ENCODE measurements at regions not wholly inside any gene's neighbourhood (a gene's known extent, or its start where the extent isn't known, plus 50 kb on each side); places are given as distances from the start of the nearest gene placed in this dataset.

DNA sequence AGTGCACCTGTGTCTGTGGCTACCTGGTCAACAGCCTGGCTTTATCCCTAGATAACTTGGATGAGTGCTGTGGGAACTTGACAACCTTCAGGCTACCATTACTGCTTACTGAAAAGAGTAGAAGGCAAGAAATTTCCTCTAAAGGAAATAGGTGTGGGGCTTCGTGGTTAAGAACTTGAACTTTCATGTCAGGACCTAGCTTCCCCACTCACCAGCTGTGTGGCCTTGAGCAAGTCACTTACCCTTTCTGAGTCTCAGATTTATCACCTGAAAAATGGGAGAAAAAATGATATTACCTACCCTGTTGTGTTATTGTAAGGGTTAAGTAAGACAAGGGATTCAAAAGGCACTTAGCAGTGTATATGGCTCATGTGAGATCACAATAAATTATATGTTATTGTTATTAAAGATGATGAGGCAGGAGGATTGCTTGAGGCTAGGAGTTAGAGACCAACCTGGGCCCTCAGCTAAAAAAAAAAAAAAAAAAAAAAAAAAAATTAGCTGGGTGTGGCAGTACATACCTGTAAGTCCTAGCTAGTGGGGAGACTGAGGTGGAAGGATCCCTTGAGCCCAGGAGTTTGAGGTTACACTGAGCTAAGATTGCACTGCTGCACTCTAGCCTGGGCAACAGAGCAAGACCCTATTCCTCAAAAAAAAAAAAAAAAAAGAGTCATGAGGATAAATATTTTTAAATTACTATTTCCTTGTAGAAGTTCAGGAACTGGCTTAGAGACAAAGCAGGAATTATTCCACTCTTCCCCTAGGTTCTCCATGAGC, 97.0 kb upstream of the SPRY4 start:
- Histone ChIP-seq H3K27me3 (no peaks in the 10 kb centered on the region), H3K4me1 (peaks cover 3% of the 10 kb centered on the region), H3K9me3 (no peaks in the 10 kb centered on the region), H3K36me3 (no peaks in the 10 kb centered on the region), H3K4me3 (no peak overlapping the region), H3K27ac (no peak overlapping the region)
- ATAC-seq, result no peak
- no peak for DNase-seq
- intact Hi-C loops (cut with DNase I), result no loop called here
- TF ChIP-seq, protein P1, sequence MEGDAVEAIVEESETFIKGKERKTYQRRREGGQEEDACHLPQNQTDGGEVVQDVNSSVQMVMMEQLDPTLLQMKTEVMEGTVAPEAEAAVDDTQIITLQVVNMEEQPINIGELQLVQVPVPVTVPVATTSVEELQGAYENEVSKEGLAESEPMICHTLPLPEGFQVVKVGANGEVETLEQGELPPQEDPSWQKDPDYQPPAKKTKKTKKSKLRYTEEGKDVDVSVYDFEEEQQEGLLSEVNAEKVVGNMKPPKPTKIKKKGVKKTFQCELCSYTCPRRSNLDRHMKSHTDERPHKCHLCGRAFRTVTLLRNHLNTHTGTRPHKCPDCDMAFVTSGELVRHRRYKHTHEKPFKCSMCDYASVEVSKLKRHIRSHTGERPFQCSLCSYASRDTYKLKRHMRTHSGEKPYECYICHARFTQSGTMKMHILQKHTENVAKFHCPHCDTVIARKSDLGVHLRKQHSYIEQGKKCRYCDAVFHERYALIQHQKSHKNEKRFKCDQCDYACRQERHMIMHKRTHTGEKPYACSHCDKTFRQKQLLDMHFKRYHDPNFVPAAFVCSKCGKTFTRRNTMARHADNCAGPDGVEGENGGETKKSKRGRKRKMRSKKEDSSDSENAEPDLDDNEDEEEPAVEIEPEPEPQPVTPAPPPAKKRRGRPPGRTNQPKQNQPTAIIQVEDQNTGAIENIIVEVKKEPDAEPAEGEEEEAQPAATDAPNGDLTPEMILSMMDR (IDR thresholded peaks at IDR 0.05), result no peak

DNA sequence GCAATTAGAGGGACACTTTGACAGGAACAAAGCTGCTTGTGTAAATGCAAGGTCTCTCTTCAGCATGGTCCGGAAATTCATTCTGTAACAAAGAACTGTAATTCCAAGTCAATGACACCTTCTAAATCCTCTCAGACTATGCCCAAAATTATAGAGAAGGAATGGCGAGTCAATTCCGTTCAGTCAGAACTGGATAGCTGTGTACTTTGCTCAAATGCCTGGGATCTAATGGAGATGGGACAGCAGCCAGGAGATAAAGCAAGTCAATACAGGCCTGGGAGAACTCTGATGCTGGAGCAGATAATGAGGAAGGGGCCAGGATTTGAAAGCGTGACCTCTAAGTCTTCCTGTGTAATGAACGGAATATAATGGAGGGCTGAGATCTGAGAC, 96.4 kb upstream of the SPRY4 start:
- intact Hi-C loops (cut with DNase I), result no loop called here
- Histone ChIP-seq H3K4me3 (no peak overlapping the region), H3K4me1 (peaks cover 3% of the 10 kb centered on the region), H3K36me3 (no peaks in the 10 kb centered on the region), H3K9me3 (no peaks in the 10 kb centered on the region), H3K27me3 (no peaks in the 10 kb centered on the region), H3K27ac (no peak overlapping the region)
- DNase-seq (no peak), ATAC-seq (no peak)
- TF ChIP-seq, protein P1 (IDR thresholded peaks at IDR 0.05), result no peak

DNA sequence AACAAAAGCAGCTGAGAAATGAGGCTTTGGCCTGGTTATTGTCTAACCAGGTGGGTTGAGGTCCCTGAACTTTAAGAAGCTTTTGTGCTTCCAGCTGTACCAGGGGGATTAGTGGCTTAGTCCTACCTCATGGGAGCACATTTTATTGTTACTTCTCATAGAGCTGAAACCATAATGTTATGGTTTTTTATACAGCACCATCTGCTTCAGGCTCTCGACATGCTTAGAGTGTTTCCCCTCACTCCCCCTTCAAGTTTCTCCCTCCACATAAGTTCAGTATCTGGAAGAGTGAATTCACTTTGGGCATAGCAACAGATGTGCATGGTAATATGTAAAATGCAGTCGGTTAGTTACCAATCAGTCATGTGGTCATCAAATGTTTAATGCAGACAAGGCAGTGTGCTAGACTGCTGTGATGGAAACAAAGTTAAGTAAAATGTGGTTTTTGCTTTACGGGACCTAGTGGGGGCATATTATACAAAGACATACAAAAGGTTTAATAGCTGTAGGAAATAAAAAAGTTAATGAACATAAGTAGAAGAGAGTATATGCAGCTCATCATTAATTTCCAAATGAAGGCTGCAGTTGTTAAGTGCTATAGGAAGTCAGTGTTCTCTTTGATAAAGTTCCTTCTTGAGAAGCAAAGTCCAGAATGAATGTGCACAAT, 95.9 kb upstream of the SPRY4 start:
- H3K36me3 ChIP-seq, result no peaks in the 10 kb centered on the region
- peaks cover 3% of the 10 kb centered on the region for H3K4me1 ChIP-seq
- no peak overlapping the region for H3K27ac ChIP-seq
- intact Hi-C loops (cut with DNase I), result no loop called here
- no peak overlapping the region for H3K4me3 ChIP-seq
- TF ChIP-seq, protein P1 (IDR thresholded peaks at IDR 0.05), result no peak
- no peaks in the 10 kb centered on the region for H3K9me3 ChIP-seq
- ATAC-seq (no peak), DNase-seq (no peak)
- no peaks in the 10 kb centered on the region for H3K27me3 ChIP-seq

DNA sequence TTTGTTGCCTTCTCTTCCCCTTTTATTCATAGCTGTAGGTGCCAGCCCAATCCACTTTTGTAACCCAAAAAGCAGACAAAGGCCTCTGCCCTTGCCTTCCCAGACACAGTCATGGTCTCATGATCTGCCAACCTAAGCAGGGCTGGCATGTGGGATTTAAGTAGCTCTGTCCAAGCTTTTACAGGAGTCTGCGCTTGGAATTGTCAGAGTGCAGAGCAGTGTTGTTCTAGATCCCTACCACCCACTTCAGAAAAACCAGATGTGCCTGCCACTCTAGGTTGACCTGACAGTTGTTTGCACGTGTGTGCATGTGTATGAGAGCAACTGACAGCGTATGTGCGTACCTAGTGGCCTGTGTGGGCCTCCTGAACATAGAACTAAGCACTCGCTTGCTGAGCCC, 87.8 kb upstream of the SPRY4 start:
- TF ChIP-seq, protein P1 (IDR thresholded peaks at IDR 0.05), result no peak
- no peaks in the 10 kb centered on the region for H3K36me3 ChIP-seq
- DNase-seq (no peak), ATAC-seq (no peak)
- no peaks in the 10 kb centered on the region for H3K27me3 ChIP-seq
- no peaks in the 10 kb centered on the region for H3K9me3 ChIP-seq
- H3K27ac ChIP-seq, result no peak overlapping the region
- H3K4me3 ChIP-seq, result no peak overlapping the region
- no peaks in the 10 kb centered on the region for H3K4me1 ChIP-seq
- intact Hi-C loops (cut with DNase I), result no loop called here

DNA sequence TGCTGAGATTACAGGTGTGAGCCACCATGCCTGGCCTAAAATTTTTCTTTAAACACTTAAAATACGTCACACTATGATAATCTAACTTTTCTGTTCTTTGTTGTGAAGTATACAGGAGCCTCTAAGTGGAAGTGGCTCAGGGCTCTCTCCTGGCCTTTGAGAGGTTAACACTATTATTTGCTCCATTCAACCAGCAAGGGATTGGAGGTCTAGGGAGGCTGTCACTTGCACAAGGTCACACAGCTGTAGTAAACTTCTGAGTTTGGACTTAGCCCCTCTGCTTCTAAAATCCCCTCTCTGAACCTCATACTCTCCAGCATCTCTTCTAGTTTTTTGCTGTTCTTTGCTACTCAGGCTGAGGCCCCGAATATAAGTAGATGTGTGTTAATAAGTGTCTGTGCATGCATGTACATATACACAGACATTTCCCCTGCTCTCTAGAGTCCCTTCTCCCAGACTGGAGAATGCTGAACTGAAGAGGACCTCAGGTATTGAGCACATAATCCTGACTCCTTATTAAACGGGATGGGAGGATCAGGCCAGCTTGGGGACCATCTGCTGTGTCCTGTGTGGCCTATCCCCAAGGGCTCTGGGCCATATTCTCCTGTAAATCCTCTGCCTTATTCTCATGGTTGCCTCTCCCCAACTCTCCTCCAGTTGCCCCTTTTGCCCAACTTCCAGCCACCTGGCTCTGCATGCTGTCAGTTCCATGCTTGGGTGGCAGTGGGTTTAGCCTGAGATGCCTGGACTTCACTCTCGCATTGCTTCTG, 87.0 kb upstream of the SPRY4 start:
- Histone ChIP-seq H3K4me1 (no peaks in the 10 kb centered on the region), H3K4me3 (no peak overlapping the region), H3K27me3 (no peaks in the 10 kb centered on the region), H3K9me3 (no peaks in the 10 kb centered on the region), H3K36me3 (no peaks in the 10 kb centered on the region), H3K27ac (no peak overlapping the region)
- no peak for DNase-seq
- intact Hi-C loops (cut with DNase I), result no loop called here
- no peak for ATAC-seq
- TF ChIP-seq, protein P1 (IDR thresholded peaks at IDR 0.05), result no peak

All from upper lobe of right lung (tissue), 1 donor.